ENCODE measurements at regions not wholly inside any gene's neighbourhood (a gene's known extent, or its start where the extent isn't known, plus 50 kb on each side); places are given as distances from the start of the nearest gene placed in this dataset.

- TF ChIP-seq ZNF462 (CRISPR knock-in tag; IDR thresholded peaks at IDR 0.05) = no peak
- no peak for TF ChIP-seq EZH2phosphoT487 (IDR thresholded peaks at IDR 0.05; ENCODE audit: unreplicated experiment)
Measured at GRCh38 chr16:25587783-25588182, 104.0 kb upstream of the HS3ST4 start (continued).

DNA sequence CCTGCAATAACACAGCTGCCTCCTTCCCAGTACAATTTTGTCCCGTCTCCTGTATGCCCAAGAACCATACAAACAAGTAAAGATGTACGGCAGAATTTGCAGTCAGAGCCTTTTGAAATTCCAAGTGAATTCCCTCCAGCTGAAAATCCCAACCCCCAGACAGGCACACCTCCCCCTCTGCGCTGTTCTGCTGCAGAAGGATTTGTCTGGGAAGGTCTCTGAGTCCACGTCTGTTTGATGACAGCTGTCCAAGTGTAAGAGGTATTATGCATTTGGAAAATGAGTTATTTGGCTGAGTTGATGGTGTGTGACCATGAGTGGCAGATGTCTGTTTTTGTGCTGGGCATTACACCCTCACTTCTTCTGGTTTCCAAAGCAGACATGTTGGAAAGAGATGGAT is 104.9 kb upstream of the HS3ST4 start:
- Mint-ChIP-seq H3K9me3 (peaks cover 77% of the 10 kb centered on the region), H3K27me3 (ENCODE audit: insufficient read depth, low read depth, poor library complexity) (no peaks in the 10 kb centered on the region)
- TF ChIP-seq NANOG (IDR thresholded peaks at IDR 0.05; ENCODE audit: borderline replicate concordance) (no peak), CTCF (conservative IDR thresholded peaks at IDR 0.05; ENCODE audit: low read depth in 2 of 2) (no peak), CREB1 (CRISPR knock-in tag; IDR thresholded peaks at IDR 0.05; ENCODE audit: low read depth) (no peak), JUNB (IDR thresholded peaks at IDR 0.05; ENCODE audit: unreplicated experiment) (no peak), EZH2 (IDR thresholded peaks at IDR 0.05; ENCODE audit: low read depth, unreplicated experiment) (no peak), STAT1 (IDR thresholded peaks at IDR 0.05; ENCODE audit: unreplicated experiment) (no peak), POLR2AphosphoS5 (IDR thresholded peaks at IDR 0.05; ENCODE audit: low read depth) (no peak), EZH2phosphoT487 (IDR thresholded peaks at IDR 0.05; ENCODE audit: unreplicated experiment) (no peak)
- TF ChIP-seq, protein P1, sequence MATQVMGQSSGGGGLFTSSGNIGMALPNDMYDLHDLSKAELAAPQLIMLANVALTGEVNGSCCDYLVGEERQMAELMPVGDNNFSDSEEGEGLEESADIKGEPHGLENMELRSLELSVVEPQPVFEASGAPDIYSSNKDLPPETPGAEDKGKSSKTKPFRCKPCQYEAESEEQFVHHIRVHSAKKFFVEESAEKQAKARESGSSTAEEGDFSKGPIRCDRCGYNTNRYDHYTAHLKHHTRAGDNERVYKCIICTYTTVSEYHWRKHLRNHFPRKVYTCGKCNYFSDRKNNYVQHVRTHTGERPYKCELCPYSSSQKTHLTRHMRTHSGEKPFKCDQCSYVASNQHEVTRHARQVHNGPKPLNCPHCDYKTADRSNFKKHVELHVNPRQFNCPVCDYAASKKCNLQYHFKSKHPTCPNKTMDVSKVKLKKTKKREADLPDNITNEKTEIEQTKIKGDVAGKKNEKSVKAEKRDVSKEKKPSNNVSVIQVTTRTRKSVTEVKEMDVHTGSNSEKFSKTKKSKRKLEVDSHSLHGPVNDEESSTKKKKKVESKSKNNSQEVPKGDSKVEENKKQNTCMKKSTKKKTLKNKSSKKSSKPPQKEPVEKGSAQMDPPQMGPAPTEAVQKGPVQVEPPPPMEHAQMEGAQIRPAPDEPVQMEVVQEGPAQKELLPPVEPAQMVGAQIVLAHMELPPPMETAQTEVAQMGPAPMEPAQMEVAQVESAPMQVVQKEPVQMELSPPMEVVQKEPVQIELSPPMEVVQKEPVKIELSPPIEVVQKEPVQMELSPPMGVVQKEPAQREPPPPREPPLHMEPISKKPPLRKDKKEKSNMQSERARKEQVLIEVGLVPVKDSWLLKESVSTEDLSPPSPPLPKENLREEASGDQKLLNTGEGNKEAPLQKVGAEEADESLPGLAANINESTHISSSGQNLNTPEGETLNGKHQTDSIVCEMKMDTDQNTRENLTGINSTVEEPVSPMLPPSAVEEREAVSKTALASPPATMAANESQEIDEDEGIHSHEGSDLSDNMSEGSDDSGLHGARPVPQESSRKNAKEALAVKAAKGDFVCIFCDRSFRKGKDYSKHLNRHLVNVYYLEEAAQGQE (IDR thresholded peaks at IDR 0.05; ENCODE audit: unreplicated experiment) = no peak

More for the DNA sequence above, 104.9 kb upstream of the HS3ST4 start:
- H3K36me3 ChIP-seq (ENCODE audit: insufficient read depth) = no peaks in the 10 kb centered on the region
- H3K36me3 Mint-ChIP-seq (ENCODE audit: low read depth) = peaks cover 20% of the 10 kb centered on the region; the same call in 2 of the 3 replicates
- no peak overlapping the region for H2AFZ ChIP-seq
- no peaks in the 10 kb centered on the region for H3K4me1 ChIP-seq (ENCODE audit: insufficient read depth)
- DNase-seq (ENCODE audit: low spot score) = no peak
- no peak overlapping the region for H3K4me2 ChIP-seq
- peaks cover 3% of the 10 kb centered on the region; the same call in 2 of the 3 replicates for H3K4me1 Mint-ChIP-seq
- no peak overlapping the region for H3K27ac Mint-ChIP-seq
- no peak overlapping the region for H3K4me3 ChIP-seq
- H3K9me2 ChIP-seq (ENCODE audit: insufficient read depth) = 0 out of 2 replicates have a peak, but pooled peaks cover 3% of the 10 kb centered on the region
- H3K27ac ChIP-seq (ENCODE audit: low read depth) = no peak overlapping the region
- H3F3A ChIP-seq (replicated peaks; ENCODE audit: low read depth) = no peaks in the 10 kb centered on the region
- H3K79me2 ChIP-seq (replicated peaks; ENCODE audit: insufficient read depth) = no peaks in the 10 kb centered on the region
- H3K27me3 ChIP-seq (ENCODE audit: insufficient read depth) = no peaks in the 10 kb centered on the region
- no peaks in the 10 kb centered on the region for H4K20me1 ChIP-seq (replicated peaks; ENCODE audit: insufficient read depth)
- no peak overlapping the region for H3K4me3 Mint-ChIP-seq
- no peak for ATAC-seq

All from GM23338 (cell line).